Adrenal gland (tissue), 5 donors: ENCODE measurements at regions not wholly inside any gene's neighbourhood (a gene's known extent, or its start where the extent isn't known, plus 50 kb on each side); places are given as distances from the start of the nearest gene placed in this dataset.

ENCODE experiments used
- POLR2A ChIP-seq, 2 donors: fragments of 450-650 bp; IDR thresholded peaks; one replicate each; pipeline ENCODE4 v1.6.1; 2017; ENCODE audit warnings: antibody characterized with exemption in 2 of 2, mild to moderate bottlenecking in 2 of 2, moderate library complexity in 1 of 2
- TF ChIP-seq, protein P1 (sequence below), 6 experiments: fragments of 450-650 bp in 4 of 6; fragments of 200-600 bp in 2 of 6; sonication (generic) in 1 of 6; IDR thresholded peaks; 1 replicate in 5 of 6; 2 replicates in 1 of 6; pipeline versions ENCODE4 v1.5.1 to v1.8.0; 2016 to 2021; ENCODE audit warnings: antibody characterized with exemption in 6 of 6, mild to moderate bottlenecking in 2 of 6, moderate library complexity in 1 of 6
- donor health status: DM: no; HTN: no; CAD: no.

- TF ChIP-seq, protein P1, sequence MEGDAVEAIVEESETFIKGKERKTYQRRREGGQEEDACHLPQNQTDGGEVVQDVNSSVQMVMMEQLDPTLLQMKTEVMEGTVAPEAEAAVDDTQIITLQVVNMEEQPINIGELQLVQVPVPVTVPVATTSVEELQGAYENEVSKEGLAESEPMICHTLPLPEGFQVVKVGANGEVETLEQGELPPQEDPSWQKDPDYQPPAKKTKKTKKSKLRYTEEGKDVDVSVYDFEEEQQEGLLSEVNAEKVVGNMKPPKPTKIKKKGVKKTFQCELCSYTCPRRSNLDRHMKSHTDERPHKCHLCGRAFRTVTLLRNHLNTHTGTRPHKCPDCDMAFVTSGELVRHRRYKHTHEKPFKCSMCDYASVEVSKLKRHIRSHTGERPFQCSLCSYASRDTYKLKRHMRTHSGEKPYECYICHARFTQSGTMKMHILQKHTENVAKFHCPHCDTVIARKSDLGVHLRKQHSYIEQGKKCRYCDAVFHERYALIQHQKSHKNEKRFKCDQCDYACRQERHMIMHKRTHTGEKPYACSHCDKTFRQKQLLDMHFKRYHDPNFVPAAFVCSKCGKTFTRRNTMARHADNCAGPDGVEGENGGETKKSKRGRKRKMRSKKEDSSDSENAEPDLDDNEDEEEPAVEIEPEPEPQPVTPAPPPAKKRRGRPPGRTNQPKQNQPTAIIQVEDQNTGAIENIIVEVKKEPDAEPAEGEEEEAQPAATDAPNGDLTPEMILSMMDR (IDR thresholded peaks at IDR 0.05): no peak
- no peak for TF ChIP-seq POLR2A (IDR thresholded peaks at IDR 0.05)
Observed at GRCh38 chr6:91166271-91167046, 579.6 kb upstream of the MAP3K7 start.
